HG03432 (cell line): ENCODE measurements at regions not wholly inside any gene's neighbourhood (a gene's known extent, or its start where the extent isn't known, plus 50 kb on each side); places are given as distances from the start of the nearest gene placed in this dataset.

Source experiments
- ATAC-seq: cut with Tn5 transposase; IDR thresholded peaks from one replicate; pipeline ENCODE4 v1.9.1; 2021; ENCODE audit warnings: mild to moderate bottlenecking, moderate library complexity; ENCODE audit not compliant: unreplicated experiment

DNA sequence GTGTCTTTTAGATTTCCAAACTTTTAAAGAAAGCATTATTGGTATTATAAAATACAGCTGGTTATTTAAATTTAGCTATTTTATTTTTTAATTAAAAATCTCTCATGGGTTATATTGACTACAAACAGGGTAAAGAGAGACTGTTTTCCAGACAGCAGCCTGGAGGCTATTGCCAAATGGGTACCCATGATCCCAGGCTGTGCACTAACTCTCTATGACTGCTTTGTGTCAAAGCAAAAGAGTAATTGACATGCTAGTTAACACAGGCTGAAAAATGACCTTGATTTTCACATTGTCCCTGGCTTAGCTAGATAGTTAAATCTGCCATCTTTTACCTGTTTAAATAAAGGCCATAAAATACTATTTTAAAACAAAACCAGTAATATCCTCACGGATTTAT, 589.7 kb downstream of the ANXA1 start:
- no peak for ATAC-seq

DNA sequence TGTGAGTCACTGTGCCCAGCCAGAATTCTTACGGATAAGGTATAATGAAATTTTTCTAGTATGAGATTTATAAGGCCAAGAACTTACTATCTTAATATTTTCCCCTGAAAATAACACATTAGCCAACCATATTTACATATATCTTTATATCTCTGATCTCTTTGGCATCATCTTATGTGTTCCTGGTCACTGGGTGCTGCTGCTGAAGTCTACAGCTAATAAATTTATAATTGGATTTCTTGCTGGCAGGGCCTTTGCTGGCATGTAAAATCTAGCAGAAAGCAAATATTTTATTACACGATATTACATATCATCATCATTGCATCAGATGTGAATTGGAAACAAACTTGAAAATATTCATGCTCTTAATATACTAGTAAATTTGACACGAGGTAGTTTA, 590.7 kb downstream of the ANXA1 start:
- no peak for ATAC-seq

DNA sequence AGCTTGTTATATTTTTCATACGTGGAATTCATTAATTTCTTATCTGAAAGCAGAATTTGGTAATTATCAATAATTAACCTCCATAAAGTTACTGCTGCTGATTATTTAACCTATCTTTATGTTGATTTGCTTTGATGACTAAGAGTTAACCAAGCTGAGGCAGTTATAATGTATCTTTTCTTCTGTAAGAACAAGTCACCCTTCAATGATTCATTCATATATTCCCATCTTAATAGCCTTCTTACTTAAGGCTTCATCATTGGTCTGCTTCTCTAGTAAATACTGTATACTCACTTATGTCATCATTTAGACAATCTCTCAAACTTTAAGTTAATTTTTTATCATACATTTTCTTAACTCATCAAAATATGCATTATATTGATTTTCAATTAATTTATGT, 592.2 kb downstream of the ANXA1 start:
- ATAC-seq, result no peak

DNA sequence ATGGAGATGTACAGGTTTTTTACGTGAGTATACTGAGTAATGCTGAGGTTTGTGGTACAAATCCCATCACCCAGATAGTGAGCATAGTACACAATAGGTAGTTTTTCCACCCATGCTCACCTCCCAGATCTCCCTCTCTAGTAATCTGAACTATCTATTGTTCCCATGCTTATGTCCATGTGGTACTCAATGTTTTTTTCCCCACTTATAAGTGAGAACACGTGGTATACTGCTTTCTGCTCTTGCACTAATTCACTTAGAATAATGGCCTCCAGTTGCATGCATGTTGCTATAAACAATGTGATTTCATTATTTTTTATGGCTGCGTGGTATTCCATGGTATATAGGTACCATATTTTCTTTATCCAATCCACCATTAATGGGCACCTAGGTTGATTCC, 593.9 kb downstream of the ANXA1 start:
- ATAC-seq, result no peak

DNA sequence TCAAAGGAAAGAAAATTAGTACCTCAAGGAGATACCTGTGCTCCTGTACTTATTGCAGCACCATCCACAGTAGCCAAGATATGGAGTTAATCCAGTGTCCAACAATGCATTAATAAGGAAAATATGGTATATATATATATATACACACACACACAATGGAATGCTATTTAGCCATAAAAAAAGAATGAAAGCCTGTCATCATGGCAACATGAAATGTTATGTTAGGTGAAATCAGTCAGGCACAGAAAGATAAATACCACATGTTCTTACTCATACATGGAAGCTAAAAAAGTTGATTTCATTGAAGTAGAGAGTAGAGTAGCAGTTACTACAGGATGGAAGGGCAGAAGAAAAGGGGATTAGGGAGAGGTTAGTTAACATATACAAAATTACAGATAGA, 601.5 kb downstream of the ANXA1 start:
- ATAC-seq, result no peak

DNA sequence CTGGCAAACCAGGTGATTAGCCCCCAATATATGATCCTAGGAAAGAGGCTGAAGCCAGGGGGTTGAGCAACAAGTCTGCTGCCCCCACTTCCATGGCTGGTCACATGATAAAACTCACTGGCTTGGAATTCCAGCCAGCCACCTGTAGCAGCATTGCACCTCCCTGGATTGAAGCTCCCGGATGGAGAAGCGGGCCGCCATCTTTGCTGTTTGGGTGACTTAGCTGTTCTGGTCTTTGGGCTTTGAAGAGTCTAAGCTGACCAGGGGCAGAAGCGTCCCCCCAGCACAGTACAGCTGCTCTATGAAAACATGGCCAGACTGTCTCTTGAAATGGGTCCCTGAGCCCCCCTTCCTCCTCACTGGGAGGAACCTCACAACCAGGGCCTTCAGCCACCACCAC, 610.2 kb downstream of the ANXA1 start:
- ATAC-seq, result no peak

DNA sequence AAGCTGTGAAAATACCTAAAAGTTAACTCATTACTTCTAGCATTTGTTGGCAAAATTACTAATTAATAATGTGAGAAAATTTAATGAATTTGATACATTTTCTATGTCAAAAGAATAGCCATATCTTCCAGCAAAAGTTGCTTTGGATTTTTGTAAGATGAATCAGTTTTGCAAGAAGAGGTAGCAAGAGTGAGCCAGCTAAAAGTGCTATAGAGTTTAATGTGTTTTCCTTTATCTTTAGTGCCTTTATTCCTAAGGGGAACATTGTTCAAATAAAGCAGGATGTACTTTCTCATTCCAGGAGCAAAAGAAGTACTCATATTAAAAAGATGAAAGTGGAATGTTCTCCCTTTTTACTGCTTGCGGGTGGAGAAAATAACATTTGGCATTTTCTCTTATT, 622.2 kb downstream of the ANXA1 start:
- no peak for ATAC-seq

DNA sequence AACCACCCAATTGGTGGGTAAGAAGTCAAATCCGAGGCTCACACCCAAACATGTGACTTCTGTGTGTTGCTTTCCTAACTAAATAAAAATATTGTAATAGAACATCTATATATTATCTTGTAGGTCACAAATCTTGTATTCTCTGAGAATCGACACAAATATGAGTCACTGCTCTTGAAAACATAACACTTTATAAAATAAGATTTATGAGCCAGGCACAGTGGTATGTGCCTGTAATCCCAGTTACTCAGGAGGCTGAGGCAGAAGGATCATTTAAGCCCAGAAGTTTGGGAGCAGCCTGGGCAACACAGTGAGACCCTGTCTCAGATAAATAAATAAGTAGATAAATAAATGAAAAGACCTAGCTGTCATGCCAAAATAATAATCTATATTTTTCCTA, 624.1 kb downstream of the ANXA1 start:
- ATAC-seq, result no peak

DNA sequence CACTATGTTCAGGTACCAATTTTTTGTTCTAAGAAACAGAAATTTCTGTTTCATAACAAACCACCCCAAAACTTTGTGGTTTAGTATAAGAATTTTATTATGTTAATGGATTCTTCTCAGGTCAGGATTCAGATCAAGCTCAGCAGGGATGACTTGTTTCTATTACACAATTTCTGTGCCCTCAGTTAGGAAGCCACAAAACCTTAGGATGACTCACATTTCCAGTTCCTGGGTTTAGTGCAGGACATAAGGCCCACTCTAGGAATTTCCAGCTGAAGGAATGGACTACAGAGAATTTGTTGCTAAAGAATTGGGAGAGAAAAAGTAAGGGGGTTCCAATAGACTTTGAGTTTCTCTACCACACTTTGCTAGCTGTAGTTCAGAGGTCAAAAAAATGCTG, 629.3 kb downstream of the ANXA1 start:
- no peak for ATAC-seq

DNA sequence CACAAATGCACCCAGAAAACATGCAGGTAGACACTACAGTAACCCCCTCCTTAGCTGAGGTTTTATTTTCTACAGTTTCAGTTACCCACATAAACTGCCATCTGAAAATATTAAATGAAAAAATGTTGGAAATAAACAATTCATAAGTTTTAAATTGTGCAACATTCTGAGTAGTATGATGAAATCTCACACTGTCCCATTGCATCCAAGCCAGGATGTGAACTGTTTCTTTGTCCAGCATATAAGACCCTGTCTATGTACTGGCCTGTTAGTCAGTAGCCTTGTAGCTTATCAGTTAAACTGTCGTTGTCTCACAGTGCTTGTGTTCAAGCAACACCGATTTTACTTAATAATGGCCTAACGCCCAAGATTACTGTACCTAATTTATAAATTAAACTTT, 630.5 kb downstream of the ANXA1 start:
- no peak for ATAC-seq

DNA sequence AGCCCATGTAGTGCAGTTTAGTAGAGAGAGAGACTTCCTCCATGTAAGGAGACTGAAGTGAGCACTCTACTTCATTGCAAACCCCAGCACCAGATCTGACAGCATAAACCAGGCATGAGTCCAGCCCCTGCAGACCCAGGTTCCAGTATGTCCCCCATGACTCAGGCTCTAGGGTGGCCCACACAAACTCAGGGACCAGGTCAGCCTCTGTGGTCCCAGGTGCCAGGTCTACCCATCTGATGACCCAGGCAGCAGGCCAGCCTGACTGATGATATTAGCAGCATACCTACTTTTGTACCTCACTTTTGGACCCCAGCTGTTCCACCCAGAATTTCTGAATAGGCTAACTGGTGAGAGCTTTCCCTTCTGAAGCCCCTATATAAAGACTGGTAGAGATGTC, 647.8 kb downstream of the ANXA1 start:
- no peak for ATAC-seq

DNA sequence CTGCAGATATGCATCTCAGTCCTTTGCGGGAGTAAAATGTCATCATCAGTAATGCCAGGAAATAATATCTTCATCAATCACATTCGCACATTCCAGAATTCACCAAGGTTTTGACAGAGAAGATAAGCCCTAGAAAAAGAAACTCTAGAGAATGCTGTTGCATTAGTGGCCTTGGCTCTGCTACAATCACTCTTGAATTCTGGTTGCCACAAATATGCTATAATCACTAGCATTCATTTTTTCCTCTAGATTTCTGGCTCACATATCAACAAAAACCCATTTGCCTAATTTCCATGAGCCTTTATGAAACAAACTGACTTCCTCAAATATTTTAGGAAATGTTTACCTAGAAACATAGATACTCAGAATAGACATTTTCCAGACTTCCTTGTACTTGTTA, 653.4 kb downstream of the ANXA1 start:
- ATAC-seq, result no peak

DNA sequence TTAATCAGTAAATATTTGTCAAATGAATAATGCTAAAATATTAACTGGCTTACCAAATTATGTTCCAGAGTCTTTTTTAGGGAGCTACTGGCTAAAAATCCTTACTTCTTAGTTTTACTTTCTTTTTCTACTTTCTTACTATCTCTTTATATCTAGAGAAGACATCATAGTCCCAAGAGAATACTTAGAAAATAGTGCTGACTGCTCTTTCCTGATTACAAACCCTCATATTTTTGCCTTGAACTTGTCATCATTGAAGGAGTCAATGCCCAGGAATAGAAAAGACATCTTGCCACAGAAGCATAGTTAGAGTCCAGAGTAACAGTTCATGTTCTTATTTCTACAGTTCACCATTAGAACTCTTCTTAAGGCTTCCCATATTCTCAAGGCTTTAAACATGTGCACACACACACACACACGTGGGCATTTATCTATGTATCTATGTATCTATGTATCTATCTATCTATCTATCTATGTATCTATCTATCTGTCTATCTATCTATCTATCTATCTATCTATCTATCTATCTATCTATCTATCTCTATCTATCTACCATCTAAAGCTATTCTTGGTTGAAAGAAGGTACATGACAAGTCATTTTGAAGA, 654.3 kb downstream of the ANXA1 start:
- no peak for ATAC-seq

DNA sequence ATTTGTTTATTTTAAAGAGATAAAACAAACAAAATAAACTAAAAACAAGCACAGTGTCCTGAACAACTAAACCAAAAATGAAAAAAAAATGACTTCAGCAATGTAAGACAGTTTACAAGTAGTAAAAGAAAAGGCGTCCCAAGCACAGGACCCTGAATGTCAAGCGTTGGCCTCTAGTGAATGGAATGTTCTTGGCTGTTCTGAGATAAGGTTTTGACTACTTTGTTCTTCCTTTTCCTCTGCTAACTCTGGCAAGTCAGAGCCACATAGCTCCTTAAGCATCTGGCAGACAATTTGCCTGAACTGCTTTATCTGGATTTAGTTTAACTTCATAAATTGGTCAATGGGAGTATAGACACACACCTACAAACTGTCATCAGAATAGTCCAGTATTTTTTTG, 655.2 kb downstream of the ANXA1 start:
- no peak for ATAC-seq

DNA sequence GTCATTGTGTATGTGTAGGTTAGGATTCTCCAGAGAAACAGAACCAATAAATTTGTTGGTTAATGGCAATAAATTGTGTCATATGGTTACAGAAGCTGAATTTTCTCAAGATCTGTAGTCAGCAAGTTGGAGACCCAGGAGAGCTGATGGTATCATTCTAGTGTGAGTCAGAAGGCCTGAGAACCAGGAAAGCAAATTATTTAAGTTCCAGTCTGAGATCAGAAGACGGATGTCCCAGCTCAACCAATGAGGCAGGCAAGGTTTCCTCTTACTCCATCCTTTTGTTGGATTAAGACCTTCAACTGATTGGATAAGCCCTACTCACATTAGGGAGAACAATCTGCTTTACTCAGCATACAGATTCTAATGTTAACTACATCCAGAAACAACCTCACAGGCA, 656.3 kb downstream of the ANXA1 start:
- no peak for ATAC-seq

DNA sequence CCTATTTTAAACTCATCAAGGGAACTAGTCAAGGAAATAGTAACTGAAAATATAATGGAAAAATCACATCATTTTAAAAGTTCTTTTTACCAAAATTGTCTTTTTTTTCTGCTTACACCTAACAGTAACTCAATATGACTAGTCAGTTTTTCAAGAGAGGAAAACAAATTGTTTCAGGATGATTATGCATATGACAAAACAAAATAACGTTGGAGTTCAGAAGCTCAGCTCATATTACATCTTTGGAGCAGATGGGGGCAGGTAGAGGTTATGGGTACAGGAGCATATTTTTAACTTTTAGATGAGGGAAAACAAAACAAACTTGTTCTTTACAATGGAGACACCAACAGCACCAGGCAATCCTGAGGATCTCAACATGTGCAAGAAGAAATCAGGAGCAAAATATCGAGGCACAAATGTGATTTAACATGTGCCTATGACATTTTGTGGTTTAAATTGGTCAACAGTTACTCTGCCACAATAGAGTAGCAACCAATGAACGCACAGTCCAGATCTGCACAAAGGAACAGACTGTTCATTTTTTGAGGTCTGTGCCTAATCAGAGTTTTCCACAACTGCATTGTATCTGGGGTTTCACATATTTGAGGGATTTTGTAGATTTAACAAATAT, 659.0 kb downstream of the ANXA1 start:
- ATAC-seq, result no peak

DNA sequence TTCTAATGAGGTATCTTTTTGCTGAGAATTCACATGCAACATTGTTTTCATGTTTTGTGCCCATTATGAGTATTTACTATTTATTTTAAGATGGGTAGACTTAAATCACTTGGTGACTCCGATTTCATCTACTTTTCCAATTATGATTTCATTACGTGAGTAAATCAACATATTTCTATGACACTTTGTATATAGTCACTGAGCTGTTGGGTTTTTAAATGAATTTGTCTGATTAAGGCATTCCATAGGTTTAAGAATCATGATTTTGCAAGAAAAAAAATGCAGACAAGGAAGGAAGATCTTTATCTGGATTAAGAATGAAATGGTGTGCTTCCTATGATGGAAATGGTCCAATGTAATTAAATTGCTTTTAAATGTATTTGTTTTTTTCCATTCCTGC, 661.9 kb downstream of the ANXA1 start:
- no peak for ATAC-seq

DNA sequence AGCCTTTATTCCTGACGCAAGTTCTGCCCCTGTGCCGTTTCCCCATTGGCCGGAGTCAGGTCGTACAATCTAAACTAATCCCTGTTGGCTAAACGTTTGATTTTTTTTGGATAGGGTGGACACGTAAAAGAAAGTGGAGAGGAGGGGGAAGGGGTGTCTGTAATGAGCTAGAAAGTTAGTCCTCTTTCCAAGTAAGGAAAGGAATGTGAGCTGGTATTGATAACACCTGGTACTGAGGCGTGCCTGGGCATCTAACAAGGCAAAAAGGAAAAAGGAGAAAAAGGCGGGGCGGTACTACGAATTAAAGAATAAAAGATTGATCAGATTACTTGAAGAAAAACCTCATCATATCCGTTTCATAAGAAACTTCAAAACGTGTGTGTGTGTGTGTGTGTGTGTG, 665.2 kb downstream of the ANXA1 start:
- no peak for ATAC-seq

DNA sequence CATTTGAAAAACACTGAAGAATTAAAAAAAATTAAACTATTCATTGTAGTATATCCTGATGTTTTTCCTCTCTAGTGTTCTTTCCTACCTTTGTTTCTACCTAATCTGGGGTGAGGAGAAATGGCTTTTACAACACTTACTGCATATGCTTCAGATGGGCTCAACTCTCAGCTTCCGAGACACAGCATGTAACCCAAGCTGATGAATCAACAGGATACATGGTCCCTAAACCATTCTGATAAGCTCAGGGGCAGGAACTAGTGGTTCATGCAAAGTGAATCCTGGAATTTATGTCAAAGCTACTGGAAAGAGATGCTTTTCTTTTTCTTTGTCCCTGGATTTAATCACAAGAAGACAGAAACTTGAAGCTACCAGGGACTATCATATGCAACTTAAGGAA, 672.5 kb upstream of the RORB start:
- no peak for ATAC-seq

DNA sequence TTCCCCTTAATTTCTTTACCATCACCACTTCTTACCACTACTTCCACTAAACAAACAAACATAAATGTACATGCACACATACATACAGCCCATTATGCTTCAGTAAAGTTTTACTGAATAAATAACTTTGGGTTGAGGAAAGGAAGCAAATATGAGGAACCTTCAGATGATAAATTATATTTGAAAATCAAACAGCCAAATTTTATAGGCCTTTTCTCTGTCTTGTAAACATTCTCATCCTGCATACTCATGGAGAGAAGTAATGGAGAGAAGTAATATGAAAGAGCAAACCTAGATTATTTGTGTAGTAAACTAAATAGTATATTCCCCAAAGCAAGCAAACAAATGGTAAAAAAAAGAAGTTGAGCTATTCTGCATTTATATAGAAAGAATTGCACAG, 658.3 kb upstream of the RORB start:
- ATAC-seq, result no peak

DNA sequence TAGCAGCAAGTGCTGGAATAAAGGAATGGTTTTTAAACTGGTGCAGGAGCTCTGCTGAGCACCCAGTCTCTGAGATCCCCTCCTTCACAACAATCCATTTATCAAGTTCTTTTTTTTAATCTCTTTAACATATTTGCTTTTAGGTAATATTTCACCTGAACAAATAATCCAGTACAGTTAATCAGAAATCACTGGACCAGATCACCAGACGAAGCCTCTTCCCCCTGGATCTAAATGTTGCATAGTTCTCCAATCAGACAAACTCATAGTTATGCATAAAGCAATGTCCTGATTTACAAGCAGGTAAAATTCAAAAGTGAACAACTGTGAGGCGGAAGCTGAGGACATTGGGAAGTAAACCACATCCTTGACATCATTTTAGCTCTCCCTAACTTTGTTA, 657.7 kb upstream of the RORB start:
- ATAC-seq, result no peak

DNA sequence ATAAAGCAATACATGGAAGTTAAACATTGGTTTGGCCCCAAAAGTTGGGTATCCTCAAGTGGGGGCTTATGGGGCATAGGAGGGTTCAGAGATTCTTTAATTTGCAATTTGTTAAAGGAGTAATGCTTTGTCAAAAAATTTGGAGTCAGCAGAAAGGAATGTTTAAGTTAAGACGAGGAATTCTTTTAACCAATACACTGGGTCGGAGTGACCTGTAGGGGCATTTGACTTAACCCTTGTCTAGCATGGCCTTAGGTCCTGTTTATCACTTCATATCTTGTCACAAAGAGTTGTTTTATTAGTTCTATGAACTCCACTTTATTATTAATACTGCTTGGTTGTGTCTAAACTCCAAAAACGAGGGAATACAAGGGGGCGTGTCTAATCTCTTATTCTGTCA, 656.1 kb upstream of the RORB start:
- ATAC-seq, result no peak

DNA sequence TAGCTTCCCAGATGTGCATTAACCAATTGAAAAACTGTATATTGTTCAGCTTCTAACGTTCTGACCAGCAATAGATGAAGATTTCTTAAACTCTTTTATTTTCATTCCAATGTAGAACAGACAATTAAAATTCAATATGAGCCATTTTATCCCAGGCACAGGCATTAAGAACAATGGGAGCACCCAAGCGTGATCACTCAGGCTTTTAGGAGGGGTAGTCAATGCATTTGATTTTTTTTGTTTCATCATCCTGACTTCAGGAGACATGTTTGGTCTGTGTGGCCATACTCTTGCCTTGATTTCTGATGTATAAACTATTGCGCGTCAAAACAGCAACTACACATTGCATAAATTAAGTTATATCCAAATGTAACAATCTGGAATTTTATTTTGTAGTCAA, 653.0 kb upstream of the RORB start:
- no peak for ATAC-seq
